GM23338 (cell line): ENCODE measurements at regions not wholly inside any gene's neighbourhood (a gene's known extent, or its start where the extent isn't known, plus 50 kb on each side); places are given as distances from the start of the nearest gene placed in this dataset.

Experiments used
- ATAC-seq: fragments of 200-7000 bp; cut with Tn5 transposase; 3 replicates; pipeline ENCODE4 v1.9.1; 2020
- DNase-seq: peaks from one replicate; pipeline ENCODE4 v3.0.0-alpha.2; 2015; ENCODE audit warnings: low spot score
- H2AFZ ChIP-seq: fragments of 200-600 bp; sonication (generic); 2 replicates; pipeline ENCODE4 v1.8.0; 2016; ENCODE audit warnings: antibody characterized with exemption, mild to moderate bottlenecking, moderate library complexity
- H3F3A ChIP-seq: fragments of 200-600 bp; sonication (generic); replicated peaks from 2 replicates; pipeline ENCODE4 v1.8.0; 2017; ENCODE audit warnings: antibody characterized with exemption, mixed run types, low read depth
- H3K27ac ChIP-seq: fragments of 200-600 bp; sonication (generic); 2 replicates; pipeline ENCODE4 v1.6.1; 2016; ENCODE audit warnings: low read depth
- H3K27me3 ChIP-seq: fragments of 200-600 bp; sonication (generic); 2 replicates; pipeline ENCODE4 v1.8.0; 2016; ENCODE audit warnings: mild to moderate bottlenecking, mixed run types, moderate library complexity; ENCODE audit not compliant: insufficient read depth
- H3K36me3 ChIP-seq: fragments of 200-600 bp; sonication (generic); 2 replicates; pipeline ENCODE4 v1.8.0; 2016; ENCODE audit warnings: mild to moderate bottlenecking; ENCODE audit not compliant: insufficient read depth
- H3K4me1 ChIP-seq: fragments of 200-600 bp; sonication (generic); 2 replicates; pipeline ENCODE4 v1.8.0; 2016; ENCODE audit warnings: mild to moderate bottlenecking, moderate library complexity; ENCODE audit not compliant: insufficient read depth
- H3K4me2 ChIP-seq: fragments of 200-600 bp; sonication (generic); 2 replicates; pipeline ENCODE4 v1.7.1; 2017; ENCODE audit warnings: mixed run types
- H3K4me3 ChIP-seq: fragments of 200-600 bp; sonication (generic); 2 replicates; pipeline ENCODE4 v1.6.1; 2016; ENCODE audit warnings: mixed run types
- H3K79me2 ChIP-seq: fragments of 200-600 bp; sonication (generic); replicated peaks from 2 replicates; pipeline ENCODE4 v1.8.0; 2017; ENCODE audit warnings: mild to moderate bottlenecking; ENCODE audit not compliant: insufficient read depth
- H3K9me2 ChIP-seq: fragments of 200-600 bp; sonication (generic); 2 replicates; pipeline ENCODE4 v1.8.0; 2017; ENCODE audit not compliant: insufficient read depth
- H4K20me1 ChIP-seq: fragments of 200-600 bp; sonication (generic); replicated peaks from 2 replicates; pipeline ENCODE4 v1.8.0; 2017; ENCODE audit warnings: mild to moderate bottlenecking; ENCODE audit not compliant: insufficient read depth
- H3K27ac Mint-ChIP-seq: 2 replicates; pipeline ENCODE4 v1.8.0; 2020; ENCODE audit warnings: inconsistent platforms, mild to moderate bottlenecking, moderate library complexity, mixed read lengths
- H3K27me3 Mint-ChIP-seq: 3 replicates; pipeline ENCODE4 v1.8.0; 2022; ENCODE audit warnings: low read depth, mild to moderate bottlenecking, moderate library complexity, mixed read lengths, inconsistent platforms; ENCODE audit not compliant: insufficient read depth, poor library complexity
- H3K36me3 Mint-ChIP-seq: 3 replicates; pipeline ENCODE4 v1.8.0; 2021; ENCODE audit warnings: low read depth, mild to moderate bottlenecking, inconsistent platforms, moderate library complexity, mixed read lengths
- H3K4me1 Mint-ChIP-seq: 3 replicates; pipeline ENCODE4 v1.8.0; 2020; ENCODE audit warnings: mild to moderate bottlenecking, inconsistent platforms, mixed read lengths
- H3K4me3 Mint-ChIP-seq: 3 replicates; pipeline ENCODE4 v1.8.0; 2021; ENCODE audit warnings: moderate library complexity, mild to moderate bottlenecking, inconsistent platforms, mixed read lengths
- H3K9me3 Mint-ChIP-seq: 3 replicates; pipeline ENCODE4 v1.8.0; 2020; ENCODE audit warnings: moderate library complexity, mild to moderate bottlenecking, inconsistent platforms, mixed read lengths
- CREB1 ChIP-seq: fragments of 250-450 bp; sonication (Bioruptor Pico); IDR thresholded peaks from 2 replicates; pipeline ENCODE4 v1.5.0; 2020; ENCODE audit warnings: low read depth, mild to moderate bottlenecking, moderate library complexity
- CTCF ChIP-seq, 2 experiments: fragments of 200-600 bp in 1 of 2; sonication (generic) in 1 of 2; conservative IDR thresholded peaks; 2 replicates each; pipeline versions ENCODE4 v1.5.1 to v1.6.1; 2016 to 2017; ENCODE audit warnings: antibody characterized with exemption in 2 of 2, low read depth in 2 of 2, mild to moderate bottlenecking in 2 of 2, moderate library complexity in 1 of 2
- EZH2phosphoT487 ChIP-seq: fragments of 200-600 bp; sonication (generic); IDR thresholded peaks from one replicate; pipeline ENCODE4 v1.8.1; 2018; ENCODE audit warnings: antibody characterized with exemption; ENCODE audit not compliant: unreplicated experiment
- NANOG ChIP-seq: IDR thresholded peaks from 2 replicates; pipeline ENCODE4 v1.6.1; 2016; ENCODE audit warnings: antibody characterized with exemption, borderline replicate concordance
- POLR2AphosphoS5 ChIP-seq: IDR thresholded peaks from 2 replicates; pipeline ENCODE4 v1.6.1; 2016; ENCODE audit warnings: antibody characterized with exemption, low read depth
- ZNF114 ChIP-seq: fragments of 250-450 bp; sonication (Bioruptor Pico); IDR thresholded peaks from 2 replicates; pipeline ENCODE4 v1.5.0; 2020; ENCODE audit warnings: mild to moderate bottlenecking, moderate library complexity
- ZNF462 ChIP-seq: fragments of 250-450 bp; sonication (Bioruptor Pico); IDR thresholded peaks from 2 replicates; pipeline ENCODE4 v1.5.0; 2020; ENCODE audit warnings: mild to moderate bottlenecking, moderate library complexity

GRCh38 chr12:63302269-63302940, 151.4 kb upstream of the AVPR1A start (continued):
- TF ChIP-seq CTCF (conservative IDR thresholded peaks at IDR 0.05; ENCODE audit: low read depth in 2 of 2) (no peak), POLR2AphosphoS5 (no peak), NANOG (no peak), EZH2phosphoT487 (no peak), ZNF462 (no peak), CREB1 (no peak)

GRCh38 chr12:63301311-63301710, 150.3 kb upstream of the AVPR1A start:
- peaks cover 15% of the 10 kb centered on the region for H3K4me1 Mint-ChIP-seq
- ATAC-seq (no peak), DNase-seq (no peak)
- no peaks in the 10 kb centered on the region for H3K27me3 ChIP-seq
- H3K4me3 Mint-ChIP-seq: no peak overlapping the region
- no peak overlapping the region for H2AFZ ChIP-seq
- H4K20me1 ChIP-seq: no peaks in the 10 kb centered on the region
- H3K4me2 ChIP-seq: no peak overlapping the region
- TF ChIP-seq ZNF114 (CRISPR knock-in tag): no peak
- H3K4me1 ChIP-seq: 0 out of 2 replicates have a peak, but pooled peaks cover 14% of the 10 kb centered on the region
- no peaks in the 10 kb centered on the region for H3K79me2 ChIP-seq
- H3K27ac Mint-ChIP-seq: no peak overlapping the region
- H3K9me2 ChIP-seq: no peaks in the 10 kb centered on the region
- H3K27me3 Mint-ChIP-seq: peaks cover 7% of the 10 kb centered on the region
- no peak overlapping the region for H3K27ac ChIP-seq
- H3F3A ChIP-seq: no peaks in the 10 kb centered on the region
- H3K36me3 ChIP-seq: no peaks in the 10 kb centered on the region
- H3K4me3 ChIP-seq: no peak overlapping the region
- no peaks in the 10 kb centered on the region for H3K36me3 Mint-ChIP-seq
- H3K9me3 Mint-ChIP-seq: no peaks in the 10 kb centered on the region
